GM18517 (cell line): ENCODE measurements at regions not wholly inside any gene's neighbourhood (a gene's known extent, or its start where the extent isn't known, plus 50 kb on each side); places are given as distances from the start of the nearest gene placed in this dataset.
"Not testable (repeated sequence)": the region's sequence is repeated elsewhere in the genome, so short reads cannot be mapped to it uniquely, and the experiment has no call there.

ENCODE experiments used
- ATAC-seq: cut with Tn5 transposase; IDR thresholded peaks from one replicate; pipeline ENCODE4 v1.9.1; 2021; ENCODE audit warnings: mild to moderate bottlenecking, moderate library complexity; ENCODE audit not compliant: unreplicated experiment

GRCh38 chr6:9744119-9744518 is 670.8 kb downstream of the TFAP2A start:
- ATAC-seq: no peak

- no peak for ATAC-seq
Measured at GRCh38 chr6:9732056-9732455, 682.8 kb downstream of the TFAP2A start.

GRCh38 chr6:9725776-9726175 is 689.1 kb downstream of the TFAP2A start:
- not testable (repeated sequence) for ATAC-seq

- ATAC-seq: no peak
Measured at GRCh38 chr6:9717568-9717967, 697.3 kb downstream of the TFAP2A start.

- ATAC-seq: no peak
Measured at GRCh38 chr6:9711365-9711764, 703.5 kb downstream of the TFAP2A start.

GRCh38 chr6:9710574-9710973 is 704.3 kb downstream of the TFAP2A start:
- no peak for ATAC-seq

GRCh38 chr6:9708600-9708999 is 706.3 kb downstream of the TFAP2A start:
- ATAC-seq: no peak

GRCh38 chr6:9704989-9705388 is 709.9 kb downstream of the TFAP2A start:
- ATAC-seq: no peak

GRCh38 chr6:9702914-9703313 is 712.0 kb downstream of the TFAP2A start:
- ATAC-seq: no peak

GRCh38 chr6:9699888-9700287 is 715.0 kb downstream of the TFAP2A start:
- ATAC-seq: no peak

- ATAC-seq: no peak
Measured at GRCh38 chr6:9697263-9697931, 717.5 kb downstream of the TFAP2A start.

- no peak for ATAC-seq
Measured at GRCh38 chr6:9690388-9690787, 724.5 kb downstream of the TFAP2A start.

GRCh38 chr6:9680727-9681126 is 734.1 kb downstream of the TFAP2A start:
- not testable (repeated sequence) for ATAC-seq

- ATAC-seq: no peak
Measured at GRCh38 chr6:9675122-9675521, 739.8 kb downstream of the TFAP2A start.

GRCh38 chr6:9659848-9660247 is 755.0 kb downstream of the TFAP2A start:
- ATAC-seq: no peak

- ATAC-seq: no peak
Measured at GRCh38 chr6:9657994-9658393, 756.9 kb downstream of the TFAP2A start.

- no peak for ATAC-seq
Measured at GRCh38 chr6:9647599-9647998, 767.3 kb downstream of the TFAP2A start.

GRCh38 chr6:9647071-9647445 is 767.8 kb downstream of the TFAP2A start:
- ATAC-seq: no peak

- ATAC-seq: no peak
Measured at GRCh38 chr6:9646342-9647070, 768.4 kb downstream of the TFAP2A start.

GRCh38 chr6:9638861-9639260 is 776.0 kb downstream of the TFAP2A start:
- ATAC-seq: no peak

- no peak for ATAC-seq
Measured at GRCh38 chr6:9634776-9635175, 780.1 kb downstream of the TFAP2A start.

- no peak for ATAC-seq
Measured at GRCh38 chr6:9632026-9632425, 782.8 kb downstream of the TFAP2A start.

- no peak for ATAC-seq
Measured at GRCh38 chr6:9628819-9629218, 786.1 kb downstream of the TFAP2A start.
